GM19438 (cell line): ENCODE measurements at regions not wholly inside any gene's neighbourhood (a gene's known extent, or its start where the extent isn't known, plus 50 kb on each side); places are given as distances from the start of the nearest gene placed in this dataset.
"Not testable (repeated sequence)": the region's sequence is repeated elsewhere in the genome, so short reads cannot be mapped to it uniquely, and the experiment has no call there.

Experiments used
- ATAC-seq: cut with Tn5 transposase; IDR thresholded peaks from one replicate; pipeline ENCODE4 v1.9.1; 2021; ENCODE audit warnings: low read depth; ENCODE audit not compliant: unreplicated experiment

- no peak for ATAC-seq
Measured at GRCh38 chr2:45123065-45123464, 113.8 kb upstream of the SIX2 start.

DNA sequence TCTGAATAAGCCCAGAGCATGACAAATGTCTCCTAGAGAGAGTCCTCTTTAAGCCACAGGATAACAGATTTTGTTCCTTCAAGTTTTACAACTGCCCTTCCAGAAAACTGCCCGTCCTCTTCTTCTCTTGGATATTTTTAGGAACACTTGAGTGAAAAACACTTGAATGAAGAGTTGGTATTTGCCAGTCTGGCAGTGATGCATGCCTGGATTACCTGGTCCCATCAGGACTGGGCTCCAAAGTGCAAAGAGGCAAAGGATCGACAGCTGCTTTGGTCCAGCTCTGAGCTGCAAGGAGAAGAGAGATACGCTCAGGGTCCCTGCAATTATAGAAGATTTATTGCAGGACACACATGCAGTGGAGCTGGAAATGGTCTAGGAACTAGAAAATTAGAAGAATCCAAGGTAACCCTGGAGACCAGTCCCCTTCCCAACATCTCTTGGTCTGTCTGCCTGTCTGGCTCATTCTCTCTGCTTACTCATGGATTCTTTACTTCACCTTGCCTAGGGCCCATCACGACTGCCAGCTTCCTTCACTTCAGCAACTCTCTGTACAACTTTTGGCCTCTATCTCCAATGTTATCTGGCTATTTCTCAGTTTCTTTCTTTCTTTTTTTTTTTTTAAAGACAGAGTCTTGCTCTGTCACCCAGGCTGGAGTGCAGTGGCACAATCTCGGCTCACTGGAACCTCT is 112.1 kb upstream of the SIX2 start:
- ATAC-seq = no peak

DNA sequence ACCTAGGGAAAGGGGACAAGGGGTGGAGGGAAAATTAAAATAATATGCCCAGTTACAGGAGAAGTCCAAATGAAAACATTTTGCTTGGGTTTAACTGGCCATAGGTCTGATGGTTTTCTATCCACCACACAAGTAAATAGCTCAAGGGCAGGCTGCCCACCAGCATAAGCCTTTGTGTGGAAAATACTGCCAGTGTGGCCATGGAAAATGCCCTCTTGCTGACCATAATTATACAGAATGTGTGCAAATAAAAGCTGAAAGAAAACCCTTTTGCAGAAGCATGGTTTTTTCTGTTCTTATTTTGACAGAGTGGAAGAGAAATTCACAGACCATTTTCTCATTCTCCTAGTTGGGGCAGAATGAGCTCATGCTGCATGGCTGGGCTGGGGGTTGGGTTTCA is 111.3 kb upstream of the SIX2 start:
- no peak for ATAC-seq

DNA sequence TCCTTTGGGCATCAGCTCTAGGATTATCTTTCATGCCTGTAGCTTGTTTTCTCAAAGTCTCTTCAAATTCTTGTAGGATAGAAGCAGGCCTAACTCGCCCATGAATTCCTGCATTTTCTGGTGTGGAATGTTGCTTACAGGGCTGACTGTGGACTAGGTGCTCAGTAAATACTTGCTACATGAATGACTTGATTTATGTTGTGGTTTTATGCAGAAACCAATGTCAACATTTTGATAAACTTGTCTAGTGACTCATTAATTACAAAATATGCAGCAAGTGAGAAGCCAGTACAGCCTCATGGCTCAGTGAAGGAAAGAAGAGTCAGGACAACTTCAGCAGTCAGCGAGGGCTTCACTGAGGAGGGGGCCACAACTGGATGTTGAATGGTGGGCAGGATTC is 110.6 kb upstream of the SIX2 start:
- ATAC-seq = no peak

- no peak for ATAC-seq
Measured at GRCh38 chr2:45119038-45119437, 109.8 kb upstream of the SIX2 start.

- ATAC-seq = no peak
Measured at GRCh38 chr2:45117383-45117782, 108.1 kb upstream of the SIX2 start.

DNA sequence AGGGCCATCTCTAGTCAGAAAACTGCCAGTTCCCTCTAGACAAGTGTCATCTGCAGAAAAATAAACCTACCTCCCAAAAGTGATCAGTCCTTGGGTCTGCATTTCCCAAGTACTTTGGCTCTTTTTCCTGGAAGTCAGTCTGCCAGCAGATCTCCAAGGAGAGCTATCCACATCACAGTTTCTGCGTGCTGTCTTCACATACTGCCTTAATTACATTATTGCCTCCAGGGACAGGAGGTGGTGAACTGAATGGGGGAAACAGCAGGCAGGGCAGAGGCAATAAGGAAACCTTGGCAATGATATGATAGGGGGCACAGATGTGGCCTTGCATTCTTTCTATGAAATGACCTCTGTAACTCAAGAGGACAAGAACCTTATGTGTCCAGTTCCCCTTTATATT is 105.9 kb upstream of the SIX2 start:
- no peak for ATAC-seq

DNA sequence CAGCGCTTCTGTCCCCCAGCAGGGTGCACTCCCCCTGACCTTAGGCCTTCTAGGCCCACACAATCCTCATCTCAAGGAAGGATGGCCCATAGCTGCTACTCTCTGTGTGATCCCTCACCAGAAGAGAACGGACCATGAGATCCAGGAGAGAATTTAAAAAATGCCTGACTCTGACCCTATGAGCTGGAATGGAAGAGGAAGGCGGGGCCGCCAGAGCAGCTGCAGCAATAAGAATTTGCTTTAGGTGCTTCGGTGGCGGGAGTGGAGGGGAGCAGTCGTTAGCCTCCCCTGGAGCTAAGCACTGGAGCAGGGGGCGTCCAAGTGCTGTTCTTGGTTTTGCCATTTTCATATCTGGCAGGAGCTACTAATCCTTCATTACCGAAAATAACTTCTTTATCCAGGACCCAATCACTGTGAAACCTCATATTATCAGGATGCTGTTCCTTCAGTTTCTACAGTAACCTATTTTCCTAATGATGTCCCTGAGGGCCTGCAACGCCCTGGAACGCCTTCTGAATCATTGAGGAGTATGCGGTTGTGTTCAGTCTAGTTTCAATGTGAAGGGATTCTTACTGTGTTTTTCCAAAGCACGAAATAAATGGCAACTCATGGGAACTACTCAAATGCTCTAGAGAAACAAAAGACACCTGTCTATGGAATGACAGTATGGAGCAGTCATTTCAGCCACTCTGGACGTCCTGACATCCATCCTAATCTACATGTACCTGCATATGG is 105.1 kb upstream of the SIX2 start:
- ATAC-seq = no peak

- no peak for ATAC-seq
Measured at GRCh38 chr2:45112750-45113149, 103.5 kb upstream of the SIX2 start.

DNA sequence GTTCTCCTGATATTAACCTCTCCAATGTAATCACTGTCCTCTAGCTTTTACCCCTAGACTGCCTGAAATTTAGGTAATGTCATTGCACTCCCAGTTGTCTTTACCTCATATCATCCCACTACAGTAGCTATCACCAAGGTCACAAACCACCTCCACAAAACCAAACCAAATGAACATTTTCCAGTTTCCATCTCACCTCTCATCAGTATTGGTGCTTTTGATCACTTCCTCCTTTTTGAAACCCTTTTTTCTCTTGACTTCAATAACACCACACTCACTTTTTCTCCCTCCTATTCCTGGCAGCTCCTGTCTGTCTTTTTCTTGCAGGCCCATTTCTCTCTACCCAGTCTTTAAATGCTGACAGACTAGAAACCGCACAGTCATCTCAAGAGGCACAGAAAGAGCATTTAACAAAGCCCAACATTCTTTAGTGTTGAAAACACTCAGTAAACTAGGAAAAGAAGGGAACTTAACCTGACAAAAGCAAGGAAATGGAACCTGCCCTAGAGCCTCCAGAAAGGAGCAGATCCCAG is 95.9 kb upstream of the SIX2 start:
- no peak for ATAC-seq

DNA sequence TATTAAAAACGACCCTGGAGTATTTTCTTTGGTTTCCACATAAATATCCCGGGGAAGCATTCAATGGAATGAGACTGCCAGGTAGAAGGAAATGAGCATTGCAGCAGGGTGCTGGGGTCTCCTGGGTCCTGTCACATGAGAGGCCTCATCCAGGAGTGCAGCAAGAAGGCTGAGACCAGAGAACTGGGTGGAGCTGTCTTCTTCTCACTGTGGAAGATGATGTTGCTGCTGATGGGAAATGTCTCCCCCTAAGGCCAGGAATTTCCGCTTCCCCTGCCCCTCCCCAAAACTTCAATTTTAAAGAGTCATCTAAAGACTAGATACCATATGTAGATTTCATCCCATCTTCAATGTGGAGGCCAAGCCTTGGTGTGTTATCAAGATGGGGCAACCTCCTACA is 95.2 kb upstream of the SIX2 start:
- ATAC-seq = no peak

- no peak for ATAC-seq
Measured at GRCh38 chr2:45103351-45104345, 94.4 kb upstream of the SIX2 start.

DNA sequence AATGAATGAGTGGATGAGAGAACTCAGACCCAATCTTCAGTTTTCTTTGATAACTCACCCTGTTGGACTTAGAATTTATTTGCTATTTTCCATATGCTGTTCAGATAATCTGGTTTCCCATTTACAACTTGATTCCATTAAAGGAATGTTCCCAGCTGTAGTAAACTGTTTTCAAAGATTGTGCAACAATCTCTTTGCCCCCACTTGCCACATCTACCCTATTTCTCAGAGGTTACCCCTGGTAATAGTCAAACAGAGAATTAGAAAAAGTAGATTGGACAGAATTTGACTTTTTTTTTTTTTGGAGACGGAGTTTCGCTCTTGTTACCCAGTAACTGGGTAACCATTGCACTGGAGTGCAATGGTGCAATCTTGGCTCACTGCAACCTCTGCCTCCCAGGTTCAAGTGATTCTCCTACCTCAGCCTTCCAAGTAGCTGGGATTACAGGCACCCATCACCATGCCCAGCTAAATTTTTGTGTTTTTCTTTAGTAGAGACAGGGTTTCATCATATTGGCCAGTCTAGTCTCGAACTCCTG is 93.4 kb upstream of the SIX2 start:
- no peak for ATAC-seq

DNA sequence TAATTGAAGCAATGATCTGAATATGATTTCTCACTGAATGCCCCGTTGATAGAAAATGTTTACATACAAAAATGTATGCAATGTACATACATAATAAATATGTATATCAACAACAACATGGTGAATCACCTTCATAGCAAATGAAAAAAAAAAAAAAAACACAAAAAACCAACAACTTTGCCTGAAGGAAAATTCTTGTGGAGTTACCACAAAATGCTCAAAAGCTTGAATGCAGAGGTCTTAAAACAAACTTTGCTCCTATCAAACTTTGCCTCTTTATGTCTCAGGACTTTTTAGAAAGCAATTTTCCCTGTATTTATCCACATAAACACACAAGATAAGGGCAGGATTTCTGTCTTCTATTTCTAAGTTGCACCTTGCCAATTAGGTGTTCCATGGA is 92.9 kb upstream of the SIX2 start:
- no peak for ATAC-seq

DNA sequence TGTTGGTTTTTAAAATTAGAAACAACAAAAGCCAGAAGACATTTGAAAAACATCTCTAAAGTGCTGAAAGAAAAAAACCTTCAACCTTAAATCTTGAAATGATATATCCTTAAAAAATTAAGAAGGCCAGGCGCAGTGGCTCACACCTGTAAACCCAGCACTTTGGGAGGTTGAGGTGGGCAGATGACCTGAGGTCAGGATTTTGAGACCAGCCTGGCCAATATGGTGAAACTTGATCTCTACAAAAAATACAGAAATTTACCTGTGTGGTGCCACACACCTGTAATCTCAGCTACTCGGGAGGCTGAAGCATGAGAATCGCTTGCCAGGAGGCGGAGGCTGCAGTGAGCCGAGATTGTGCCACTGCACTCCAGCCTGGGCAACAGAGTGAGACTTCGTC is 87.7 kb upstream of the SIX2 start:
- no peak for ATAC-seq

GRCh38 chr2:45096038-45096437 is 86.8 kb upstream of the SIX2 start:
- not testable (repeated sequence) for ATAC-seq

GRCh38 chr2:45093663-45094062 is 84.4 kb upstream of the SIX2 start:
- no peak for ATAC-seq

DNA sequence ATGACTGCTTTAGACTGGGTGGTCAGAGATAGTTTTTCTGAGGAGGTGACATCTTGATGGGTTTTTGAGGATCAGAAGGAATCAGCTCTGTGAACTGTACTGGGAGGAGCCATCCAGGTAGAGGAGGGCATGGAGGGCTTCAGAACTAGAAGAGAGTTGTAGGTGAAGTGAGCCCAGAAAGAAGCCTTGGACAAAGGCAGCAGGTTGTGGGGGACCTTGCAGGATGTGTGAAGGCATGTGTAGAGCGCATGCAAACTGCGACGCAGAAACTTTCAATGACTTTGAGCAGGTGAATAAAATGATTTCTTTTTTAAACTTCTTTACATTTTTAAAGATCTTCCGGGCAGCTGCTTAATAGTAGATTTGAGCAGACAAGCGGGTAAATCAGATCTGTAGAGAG is 83.9 kb upstream of the SIX2 start:
- no peak for ATAC-seq

- no peak for ATAC-seq
Measured at GRCh38 chr2:45089554-45090261, 80.5 kb upstream of the SIX2 start.

- ATAC-seq = no peak
Measured at GRCh38 chr2:45085487-45085886, 76.2 kb upstream of the SIX2 start.
